SW 1271 (cell line): ENCODE measurements at regions not wholly inside any gene's neighbourhood (a gene's known extent, or its start where the extent isn't known, plus 50 kb on each side); places are given as distances from the start of the nearest gene placed in this dataset.

Experiments used
- DNase-seq, 2 experiments: peaks; one replicate each; lab custom pipeline; 2025; lab: John Stamatoyannopoulos, UW

GRCh38 chr6:170134471-170135440 lies 156.1 kb downstream of the DLL1 start:
- DNase-seq = no peak

- DNase-seq = no peak
These were observed 156.8 kb downstream of the DLL1 start for GRCh38 chr6:170134031-170134470.

- no peak for DNase-seq
These were observed 158.3 kb downstream of the DLL1 start for GRCh38 chr6:170132561-170132991.

- DNase-seq = no peak
These were observed 158.8 kb downstream of the DLL1 start for GRCh38 chr6:170132011-170132521.

GRCh38 chr6:170131351-170131750 lies 159.5 kb downstream of the DLL1 start:
- no peak for DNase-seq

GRCh38 chr6:170130771-170131241 lies 160.1 kb downstream of the DLL1 start:
- no peak for DNase-seq

GRCh38 chr6:170130201-170130621 lies 160.7 kb downstream of the DLL1 start:
- DNase-seq = no peak

- no peak for DNase-seq
These were observed 161.1 kb downstream of the DLL1 start for GRCh38 chr6:170129691-170130171.

GRCh38 chr6:170128811-170129681 lies 161.8 kb downstream of the DLL1 start:
- no peak for DNase-seq

- DNase-seq = no peak
These were observed 162.5 kb downstream of the DLL1 start for GRCh38 chr6:170128346-170128745.

GRCh38 chr6:170127151-170127550 lies 163.7 kb downstream of the DLL1 start:
- DNase-seq = no peak

GRCh38 chr6:170125456-170126300 lies 165.2 kb downstream of the DLL1 start:
- DNase-seq = no peak

GRCh38 chr6:170124836-170125235 lies 166.0 kb downstream of the DLL1 start:
- DNase-seq = no peak

GRCh38 chr6:170124150-170124549 lies 166.7 kb downstream of the DLL1 start:
- DNase-seq = no peak

- no peak for DNase-seq
These were observed 168.2 kb downstream of the DLL1 start for GRCh38 chr6:170122651-170123050.

GRCh38 chr6:170117111-170117972 lies 173.5 kb downstream of the DLL1 start:
- DNase-seq = no peak

GRCh38 chr6:170116636-170117035 lies 174.2 kb downstream of the DLL1 start:
- DNase-seq = no peak

- DNase-seq = no peak
These were observed 175.7 kb downstream of the DLL1 start for GRCh38 chr6:170114956-170115855.
